ENCODE measurements at regions not wholly inside any gene's neighbourhood (a gene's known extent, or its start where the extent isn't known, plus 50 kb on each side); places are given as distances from the start of the nearest gene placed in this dataset.
"Not testable (repeated sequence)": the region's sequence is repeated elsewhere in the genome, so short reads cannot be mapped to it uniquely, and the experiment has no call there.

DNA sequence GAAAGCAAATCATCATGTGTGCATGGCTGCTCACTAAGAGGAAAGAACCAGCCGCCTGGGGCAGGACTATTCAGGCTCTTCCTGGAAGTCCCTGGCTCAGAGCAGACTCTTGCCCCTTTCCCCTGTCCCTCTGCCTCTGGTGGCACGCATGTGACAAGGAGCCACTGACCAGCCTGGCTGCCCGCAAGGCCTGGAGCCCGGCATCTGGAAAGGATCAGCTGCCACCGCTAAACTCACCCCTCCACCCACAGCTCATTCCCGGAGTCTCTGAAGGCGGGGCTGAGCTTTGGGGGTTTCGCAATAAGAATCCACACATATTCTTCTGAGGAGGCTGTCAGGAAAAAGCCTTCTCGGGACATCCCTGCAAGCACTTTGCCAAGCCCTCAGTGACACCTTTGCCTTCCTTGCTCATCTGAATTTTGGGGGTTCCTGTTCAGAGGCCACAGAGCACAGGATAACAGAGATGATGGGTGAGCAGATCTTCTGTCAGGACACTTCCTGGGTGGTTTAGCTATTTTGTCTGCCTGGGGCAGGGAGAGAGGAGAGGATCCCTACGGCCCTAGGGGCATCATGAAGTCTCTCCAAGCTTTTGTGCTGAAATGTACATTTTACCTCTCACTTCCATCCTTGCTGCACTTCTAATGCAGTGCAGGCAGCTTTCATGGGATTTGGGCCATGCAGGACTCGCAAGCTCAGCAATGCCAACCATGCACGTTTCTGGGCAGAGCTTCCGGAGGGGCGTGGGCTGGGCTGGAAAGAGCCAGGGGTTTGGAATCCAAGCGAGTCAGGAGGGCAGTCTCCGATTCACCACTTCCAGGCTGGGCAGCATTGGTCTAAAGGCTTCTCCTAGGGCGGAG is 124.8 kb upstream of the MAP1LC3B2 start:
- DNase-seq, result no peak

DNA sequence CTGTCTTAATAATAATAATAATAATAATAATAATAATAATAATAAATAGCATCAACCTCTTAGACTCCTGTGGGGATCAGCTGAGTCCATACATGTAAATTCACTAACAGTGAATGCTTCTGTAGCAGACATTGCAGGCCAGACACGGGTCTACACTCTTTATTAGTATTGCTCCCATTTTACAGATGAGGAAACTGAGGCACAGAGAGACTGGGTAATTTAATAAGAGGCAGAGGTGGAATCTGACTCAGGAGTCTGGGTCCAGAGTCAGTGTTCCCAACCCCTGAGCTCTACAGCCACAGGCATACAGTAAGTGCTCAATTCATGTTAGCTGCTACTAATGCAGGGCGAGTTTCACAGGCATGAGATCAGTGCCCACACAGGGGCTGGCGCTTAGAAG is 123.2 kb upstream of the MAP1LC3B2 start:
- no peak for DNase-seq

- DNase-seq, result no peak
These were observed 122.5 kb upstream of the MAP1LC3B2 start for GRCh38 chr12:116436561-116437249.

DNA sequence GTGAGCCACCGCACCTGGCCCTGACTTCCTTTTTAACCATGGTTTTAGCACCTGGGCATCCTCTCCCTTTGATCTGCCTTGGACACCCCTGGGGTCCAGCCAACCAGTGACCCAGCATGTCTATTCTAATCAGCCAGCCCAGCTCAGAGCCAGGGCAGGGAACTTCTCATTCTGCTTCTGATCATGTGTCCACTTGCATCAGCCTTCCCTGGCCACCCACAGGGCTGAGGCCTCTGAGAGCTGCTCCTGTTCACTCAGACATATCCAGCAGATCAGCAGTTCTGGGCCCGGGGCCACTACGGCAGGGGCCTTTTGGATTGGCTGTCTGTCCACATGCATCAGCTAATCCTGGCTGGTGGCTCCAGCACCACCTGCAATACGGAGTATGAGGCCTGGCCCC is 117.9 kb upstream of the MAP1LC3B2 start:
- DNase-seq, result no peak

GRCh38 chr12:116442304-116442703 is 116.9 kb upstream of the MAP1LC3B2 start:
- DNase-seq, result no peak

DNA sequence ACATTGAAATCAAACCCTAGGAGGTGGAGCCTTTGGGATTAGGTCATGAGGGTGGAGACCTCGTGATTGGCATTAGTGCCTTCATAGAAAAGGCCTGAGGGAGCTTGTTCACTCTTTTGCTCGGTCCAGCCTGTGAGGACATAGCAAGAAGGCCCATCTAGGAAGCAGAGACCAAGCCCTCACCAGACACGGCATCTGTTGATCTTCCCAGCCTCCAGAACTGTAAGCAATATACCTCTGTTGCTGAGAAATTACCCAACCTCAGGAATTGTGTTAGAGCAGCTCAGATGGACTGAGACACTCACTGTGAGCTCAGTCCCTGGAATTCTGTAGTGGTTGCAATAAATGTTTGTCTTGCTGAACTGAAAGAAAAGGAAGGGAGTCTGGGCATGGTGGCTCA is 116.2 kb upstream of the MAP1LC3B2 start:
- no peak for DNase-seq

GRCh38 chr12:116443821-116444589 is 115.2 kb upstream of the MAP1LC3B2 start:
- DNase-seq, result no peak

DNA sequence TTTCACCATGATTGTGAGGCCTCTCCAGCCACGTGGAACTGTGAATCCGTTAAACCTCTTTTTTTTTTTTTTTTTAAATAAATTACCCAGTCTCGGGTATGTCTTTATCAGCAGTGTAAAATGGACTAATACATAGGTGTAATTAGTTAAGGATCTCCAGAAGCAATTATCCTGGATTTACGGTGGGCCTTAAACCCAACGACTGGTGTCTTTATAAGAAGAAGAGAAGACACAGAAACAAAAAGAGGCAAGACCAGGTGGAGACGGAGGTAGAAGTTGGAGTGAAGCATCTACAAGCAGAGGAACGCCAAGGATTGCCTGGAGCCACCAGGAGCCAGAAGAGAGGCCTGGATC is 114.6 kb upstream of the MAP1LC3B2 start:
- no peak for DNase-seq

DNA sequence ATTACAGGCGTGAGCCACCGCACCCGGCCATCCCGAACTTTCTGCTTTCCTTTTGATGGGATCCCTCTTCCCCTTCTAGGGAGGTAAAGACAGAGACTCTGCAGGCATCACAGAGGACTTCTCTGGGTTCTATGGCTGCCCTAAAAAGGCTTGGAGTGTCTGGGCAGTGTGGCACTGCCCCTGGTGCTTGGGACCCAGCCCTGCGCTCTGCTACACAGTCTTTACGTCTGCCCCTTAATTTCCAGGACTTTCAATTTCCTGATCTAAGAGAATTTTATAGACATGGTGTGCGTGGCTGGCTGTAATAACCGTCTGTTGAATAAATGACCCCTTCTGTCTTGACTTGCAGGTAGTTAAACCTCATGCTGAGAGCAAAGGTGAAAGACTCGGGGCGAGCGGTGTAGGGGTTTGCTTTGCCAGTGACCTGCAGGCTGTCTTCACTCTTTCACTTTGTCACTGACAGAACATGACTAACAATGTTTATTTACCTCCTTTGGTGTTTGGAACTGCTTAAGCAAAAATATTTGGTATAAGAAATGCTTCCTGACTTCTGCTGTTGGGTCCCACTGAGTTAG is 110.9 kb upstream of the MAP1LC3B2 start:
- no peak for DNase-seq

- no peak for DNase-seq
These were observed 108.7 kb upstream of the MAP1LC3B2 start for GRCh38 chr12:116450406-116450910.

DNA sequence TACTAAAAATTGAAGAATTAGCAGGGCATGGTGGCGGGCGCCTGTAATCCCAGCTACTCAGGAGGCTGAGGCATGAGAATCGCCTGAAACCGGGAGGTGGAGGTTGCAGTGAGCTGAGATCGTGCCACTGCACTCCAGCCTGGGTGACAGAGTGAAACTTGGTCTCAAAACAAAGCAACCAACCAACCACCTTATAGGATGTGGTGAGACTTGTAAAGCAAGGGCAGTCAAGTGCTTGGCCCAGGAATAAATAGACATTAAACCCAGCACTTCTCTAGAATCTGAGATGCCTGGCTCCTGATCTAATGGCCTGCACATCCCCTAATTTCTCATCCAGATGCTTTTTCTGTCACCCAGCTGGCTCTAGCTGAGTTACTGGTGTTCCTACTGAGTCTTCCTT is 106.2 kb upstream of the MAP1LC3B2 start:
- not testable (repeated sequence) for DNase-seq

GRCh38 chr12:116453631-116454030 is 105.5 kb upstream of the MAP1LC3B2 start:
- DNase-seq, result no peak

DNA sequence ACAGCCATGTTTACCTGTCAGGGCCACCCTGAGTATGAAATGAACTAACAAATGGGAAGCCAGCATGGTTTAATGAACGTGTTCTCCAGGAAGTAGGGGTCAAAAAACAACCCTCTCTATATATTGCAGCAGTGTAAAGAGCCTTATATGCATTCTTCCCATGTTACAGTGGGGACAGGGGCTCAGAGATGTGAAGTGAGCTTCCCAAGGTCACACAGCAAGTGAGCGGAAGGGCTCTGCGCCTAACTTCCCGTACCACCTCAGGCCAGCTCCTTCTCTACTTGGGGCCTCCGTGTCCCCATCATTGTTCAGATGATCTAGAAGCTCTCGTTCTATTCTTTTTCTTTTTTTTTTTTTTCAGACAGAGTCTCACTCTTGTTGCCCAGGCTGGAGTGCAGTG is 105.1 kb upstream of the MAP1LC3B2 start:
- no peak for DNase-seq

DNA sequence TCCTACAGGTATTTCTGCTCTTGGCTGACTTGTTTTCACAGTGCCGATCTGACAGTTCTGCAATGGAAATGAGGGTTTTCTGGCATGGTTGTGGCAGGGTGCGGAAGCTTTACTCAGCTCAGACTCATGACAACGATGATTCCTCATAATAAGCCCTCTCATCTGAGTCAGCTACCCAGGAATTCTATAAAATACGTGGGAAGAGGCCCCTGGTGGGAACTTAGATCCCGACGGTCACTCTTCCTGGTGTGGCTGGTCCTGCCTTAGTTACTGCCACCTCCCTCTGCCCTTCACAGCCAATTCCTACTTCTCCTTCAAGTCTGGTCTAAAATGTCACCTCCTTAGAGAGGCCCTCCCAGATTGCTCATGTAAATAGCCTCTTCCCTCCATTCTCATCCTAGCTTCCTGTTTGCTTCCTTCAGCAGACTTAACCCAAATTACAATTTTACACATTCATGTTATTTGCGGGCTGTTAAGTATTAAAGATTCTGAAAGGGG is 104.2 kb upstream of the MAP1LC3B2 start:
- no peak for DNase-seq

GRCh38 chr12:116455540-116456329 is 103.4 kb upstream of the MAP1LC3B2 start:
- DNase-seq, result no peak

DNA sequence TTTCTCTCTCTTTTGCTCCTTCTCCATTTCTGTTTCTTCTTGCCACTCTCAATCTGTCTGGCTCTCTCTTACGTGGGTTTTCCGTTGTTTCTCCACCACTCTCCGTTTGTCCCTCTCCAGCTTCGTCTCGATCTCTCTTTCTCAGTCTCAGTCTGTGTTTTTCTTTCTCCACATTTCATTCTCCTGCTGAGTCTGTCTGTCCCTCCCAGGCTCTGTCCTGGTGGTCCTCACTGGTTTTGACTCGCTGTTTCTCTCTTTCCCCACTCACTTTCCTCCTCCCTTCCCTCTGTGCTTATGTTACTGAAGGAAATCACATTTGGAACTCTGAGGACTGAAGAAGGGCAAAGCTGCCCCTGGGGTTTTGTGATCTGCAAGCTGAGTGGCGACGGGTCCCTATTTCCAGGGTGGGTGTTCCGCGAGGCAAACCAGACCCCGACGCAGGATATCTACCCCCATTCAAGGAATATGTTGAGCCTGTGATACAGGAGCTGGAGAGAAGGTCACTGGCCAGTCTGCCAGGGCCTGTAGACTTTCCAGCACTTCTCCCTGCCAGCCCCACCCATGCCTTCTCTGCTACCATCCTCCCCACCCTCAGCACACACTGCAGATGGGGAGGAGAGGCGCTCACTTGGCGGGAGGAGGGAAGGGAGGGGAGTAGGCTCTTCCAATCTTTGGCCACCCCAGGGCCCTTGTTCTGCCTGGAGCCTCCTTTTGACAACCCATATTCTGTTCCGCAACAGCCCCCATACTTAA is 102.7 kb upstream of the MAP1LC3B2 start:
- DNase-seq, result no peak

- no peak for DNase-seq
These were observed 100.7 kb upstream of the MAP1LC3B2 start for GRCh38 chr12:116458492-116458891.

DNA sequence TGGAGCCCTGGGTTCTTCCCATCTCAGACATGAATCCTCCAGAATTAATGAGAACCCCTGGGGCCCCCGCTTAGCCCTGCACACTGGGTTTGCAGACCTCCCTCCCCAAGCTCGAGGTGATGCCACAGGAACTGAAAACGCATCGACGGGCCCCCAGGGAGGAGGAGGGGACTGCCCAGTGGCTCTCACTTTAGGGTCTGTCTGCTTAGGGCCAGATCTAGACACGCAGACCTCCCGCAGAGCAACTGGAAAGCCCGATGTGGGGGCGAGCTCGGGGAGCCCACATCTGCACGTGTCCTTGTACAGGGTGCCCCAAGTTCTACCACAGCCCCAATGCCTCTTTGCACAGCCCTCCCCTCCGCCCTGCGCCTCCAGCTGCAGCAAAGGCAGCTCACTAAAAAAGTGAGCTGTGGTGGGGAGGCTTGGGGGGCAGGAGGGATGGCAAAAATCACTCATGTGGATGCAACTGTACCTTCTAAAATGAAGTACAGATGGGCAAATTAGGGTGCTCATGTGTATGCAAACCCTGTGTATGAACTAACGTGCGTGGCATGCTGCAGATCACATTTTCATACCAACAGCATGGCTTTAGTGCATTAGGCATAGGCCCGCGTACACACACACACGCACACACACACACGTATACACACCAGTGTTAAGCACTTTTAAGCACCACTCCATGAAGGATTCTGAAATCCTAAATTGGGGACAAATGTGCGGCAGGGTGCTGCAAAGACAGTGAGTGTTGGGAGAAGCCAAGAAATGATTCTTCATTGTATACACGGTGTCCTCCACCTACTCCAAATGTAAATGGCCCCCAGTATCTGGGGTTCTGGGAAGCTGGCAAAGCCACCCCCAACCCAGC is 99.9 kb upstream of the MAP1LC3B2 start:
- DNase-seq, result no peak

- DNase-seq, result no peak
These were observed 99.1 kb upstream of the MAP1LC3B2 start for GRCh38 chr12:116459916-116460663.

GRCh38 chr12:116461060-116461459 is 98.1 kb upstream of the MAP1LC3B2 start:
- no peak for DNase-seq

Data from activated T-cell treated with anti-CD3 and anti-CD28 coated beads, Interleukin-2, amount 50 U/mL, for 1 hour (primary cell).